AG04450 (cell line): ENCODE measurements at regions not wholly inside any gene's neighbourhood (a gene's known extent, or its start where the extent isn't known, plus 50 kb on each side); places are given as distances from the start of the nearest gene placed in this dataset.

Experiments
- CTCF ChIA-PET: fragments of 300-600, 350-600 bp; formaldehyde crosslinking; extraction: SDS; loops from one replicate; lab custom pipeline; 2022; ENCODE audit warnings: antibody characterized with exemption, inconsistent platforms; lab: Charles Lee
- POLR2A ChIA-PET: fragments of 350-600 bp; formaldehyde crosslinking; extraction: SDS; loops from one replicate; lab custom pipeline; 2021; ENCODE audit warnings: antibody characterized with exemption, inconsistent platforms; lab: Yijun Ruan, JAX
- DNase-seq: peaks from one replicate; pipeline ENCODE4 v3.0.0-alpha.2; 2011; ENCODE audit warnings: low read depth, low spot score
- H3K27ac ChIP-seq: one replicate; pipeline ENCODE4 v1.5.1; 2012; ENCODE audit warnings: low read depth, low read length, control low read depth
- H3K27me3 ChIP-seq: one replicate; pipeline ENCODE4 v1.6.0; 2012; ENCODE audit warnings: low read length; ENCODE audit not compliant: control insufficient read depth, insufficient read depth
- H3K4me3 ChIP-seq: 2 replicates; pipeline ENCODE4 v1.5.1; 2011; ENCODE audit warnings: mild to moderate bottlenecking, low read depth, low read length, control low read depth
- H3K9me3 ChIP-seq: 2 replicates; pipeline ENCODE4 v1.5.1; 2012; ENCODE audit warnings: low read length; ENCODE audit not compliant: control insufficient read depth, insufficient read depth
- TF ChIP-seq, protein P1 (sequence below): IDR thresholded peaks from 2 replicates; pipeline ENCODE4 v1.5.1; 2011; ENCODE audit warnings: low read depth, low read length, control low read depth, inconsistent platforms

DNA sequence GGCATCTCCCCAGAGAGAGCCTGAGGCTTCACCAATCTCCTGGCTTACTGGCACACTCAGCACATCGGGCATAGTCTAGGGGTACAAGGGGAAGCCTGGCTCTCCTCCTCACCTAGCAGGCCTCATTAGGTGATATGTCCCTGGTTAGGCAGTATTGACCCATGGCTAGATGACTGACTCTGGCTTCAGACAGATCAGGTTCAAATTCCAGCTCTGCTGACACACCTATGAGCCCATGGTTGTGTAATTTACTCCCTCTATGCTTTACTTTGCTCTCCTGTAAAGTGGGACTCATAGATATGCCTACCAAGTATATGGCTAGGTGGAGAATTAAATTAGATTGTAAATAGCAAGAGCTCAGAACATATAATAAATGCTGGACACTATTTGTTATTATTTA lies 157.3 kb upstream of the IRX3 start:
- TF ChIP-seq, protein P1, sequence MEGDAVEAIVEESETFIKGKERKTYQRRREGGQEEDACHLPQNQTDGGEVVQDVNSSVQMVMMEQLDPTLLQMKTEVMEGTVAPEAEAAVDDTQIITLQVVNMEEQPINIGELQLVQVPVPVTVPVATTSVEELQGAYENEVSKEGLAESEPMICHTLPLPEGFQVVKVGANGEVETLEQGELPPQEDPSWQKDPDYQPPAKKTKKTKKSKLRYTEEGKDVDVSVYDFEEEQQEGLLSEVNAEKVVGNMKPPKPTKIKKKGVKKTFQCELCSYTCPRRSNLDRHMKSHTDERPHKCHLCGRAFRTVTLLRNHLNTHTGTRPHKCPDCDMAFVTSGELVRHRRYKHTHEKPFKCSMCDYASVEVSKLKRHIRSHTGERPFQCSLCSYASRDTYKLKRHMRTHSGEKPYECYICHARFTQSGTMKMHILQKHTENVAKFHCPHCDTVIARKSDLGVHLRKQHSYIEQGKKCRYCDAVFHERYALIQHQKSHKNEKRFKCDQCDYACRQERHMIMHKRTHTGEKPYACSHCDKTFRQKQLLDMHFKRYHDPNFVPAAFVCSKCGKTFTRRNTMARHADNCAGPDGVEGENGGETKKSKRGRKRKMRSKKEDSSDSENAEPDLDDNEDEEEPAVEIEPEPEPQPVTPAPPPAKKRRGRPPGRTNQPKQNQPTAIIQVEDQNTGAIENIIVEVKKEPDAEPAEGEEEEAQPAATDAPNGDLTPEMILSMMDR: no peak
- CTCF ChIA-PET: no interaction called here
- no peaks in the 10 kb centered on the region for H3K27me3 ChIP-seq
- no peak overlapping the region for H3K27ac ChIP-seq
- POLR2A ChIA-PET: no interaction called here
- no peak overlapping the region for H3K4me3 ChIP-seq
- no peaks in the 10 kb centered on the region for H3K9me3 ChIP-seq
- DNase-seq: no peak

DNA sequence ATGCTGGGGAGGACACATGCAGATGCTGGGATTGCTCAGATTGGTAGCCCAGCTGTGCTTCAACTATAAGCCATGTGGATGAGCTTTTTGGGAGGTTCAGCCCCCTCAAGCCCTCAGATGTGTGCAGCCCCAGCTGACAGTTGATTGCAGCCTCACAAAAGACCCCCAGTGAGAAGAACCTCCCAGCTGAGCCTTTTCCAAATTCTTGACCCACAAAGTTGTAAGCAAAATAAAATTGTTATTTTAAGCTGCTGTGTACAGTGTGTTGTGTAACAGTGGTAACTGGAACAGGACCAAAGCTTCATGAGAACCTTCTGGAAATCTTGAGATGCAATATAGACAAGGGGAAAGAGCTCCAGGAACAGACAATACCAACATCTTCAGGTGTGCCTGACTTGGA lies 156.8 kb upstream of the IRX3 start:
- H3K27ac ChIP-seq: no peak overlapping the region
- CTCF ChIA-PET: no interaction called here
- TF ChIP-seq, protein P1: no peak
- POLR2A ChIA-PET: no interaction called here
- no peaks in the 10 kb centered on the region for H3K9me3 ChIP-seq
- no peak for DNase-seq
- H3K27me3 ChIP-seq: no peaks in the 10 kb centered on the region
- H3K4me3 ChIP-seq: no peak overlapping the region

DNA sequence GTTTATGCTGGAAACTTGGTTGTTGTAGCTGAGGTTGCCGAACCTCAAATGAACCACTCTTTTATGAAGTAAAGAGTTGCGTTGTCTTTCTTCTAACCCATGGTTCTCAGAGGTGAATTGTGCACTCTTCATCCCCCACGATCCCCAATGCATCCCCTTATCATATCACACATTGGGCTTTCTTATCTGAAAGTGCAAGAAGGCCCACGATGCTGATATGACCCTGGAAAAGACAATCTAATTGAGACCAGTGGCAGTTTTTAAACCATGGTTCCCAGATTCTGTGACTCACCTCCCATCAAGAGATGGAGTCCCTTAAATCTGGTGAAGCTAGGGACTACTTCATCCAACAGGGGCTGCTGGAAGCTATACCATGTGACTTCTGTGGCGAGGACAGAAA lies 156.3 kb upstream of the IRX3 start:
- Histone ChIP-seq H3K9me3 (no peaks in the 10 kb centered on the region), H3K4me3 (no peak overlapping the region), H3K27ac (no peak overlapping the region), H3K27me3 (no peaks in the 10 kb centered on the region)
- TF ChIP-seq, protein P1: no peak
- DNase-seq: no peak
- CTCF ChIA-PET: no interaction called here
- POLR2A ChIA-PET: no interaction called here

DNA sequence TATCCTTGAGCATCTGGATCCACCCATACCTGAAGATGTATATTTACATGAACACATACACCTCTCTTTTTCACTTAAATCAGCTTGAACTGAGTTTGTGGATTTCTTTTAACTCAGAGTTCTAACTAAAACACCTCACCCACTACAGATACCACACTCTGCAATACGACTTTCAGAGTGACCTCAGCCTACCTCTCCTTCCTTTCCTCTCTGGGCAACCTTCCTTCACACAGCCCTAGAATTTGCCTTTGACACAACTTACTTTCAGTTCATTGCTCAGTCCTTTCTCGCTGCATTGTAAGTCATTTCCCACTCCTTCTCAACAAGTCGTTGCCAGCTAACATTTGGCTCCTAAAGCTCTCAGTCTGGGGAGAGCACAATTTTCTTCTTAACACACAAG lies 151.9 kb upstream of the IRX3 start:
- Histone ChIP-seq H3K27ac (no peak overlapping the region), H3K27me3 (no peaks in the 10 kb centered on the region), H3K9me3 (peaks cover 3% of the 10 kb centered on the region; the same call in 1 of the 2 replicates), H3K4me3 (no peak overlapping the region)
- no peak for DNase-seq
- TF ChIP-seq, protein P1: no peak
- ChIA-PET CTCF (no interaction called here), POLR2A (no interaction called here)

DNA sequence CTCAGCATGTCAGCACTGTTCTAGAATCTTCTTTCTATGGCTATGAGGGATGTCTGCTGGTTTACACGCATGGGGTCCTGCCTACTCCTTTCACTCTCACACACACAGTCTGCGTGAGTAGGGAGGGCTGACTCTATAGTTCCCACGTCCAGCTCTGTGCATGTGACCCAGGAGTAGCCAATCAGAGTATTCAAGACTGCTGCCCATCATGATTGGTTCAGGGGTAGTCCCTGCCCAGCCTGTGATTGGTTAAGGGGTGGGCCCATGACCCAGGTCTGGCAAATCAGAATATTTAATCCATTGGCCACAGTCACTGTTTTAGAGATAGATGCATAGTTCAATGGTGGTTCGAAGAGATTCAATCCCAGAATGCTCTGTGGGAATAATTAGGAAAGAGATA lies 151.3 kb upstream of the IRX3 start:
- DNase-seq: no peak
- ChIA-PET POLR2A (no interaction called here), CTCF (no interaction called here)
- TF ChIP-seq, protein P1: no peak
- Histone ChIP-seq H3K27me3 (no peaks in the 10 kb centered on the region), H3K27ac (no peak overlapping the region), H3K4me3 (no peak overlapping the region), H3K9me3 (peaks cover 3% of the 10 kb centered on the region; the same call in 1 of the 2 replicates)
